Activated CD8-positive, alpha-beta memory T cell treated with anti-CD3 and anti-CD28 coated beads, Interleukin-2, amount 50 U/mL, for 1 hour (primary cell): ENCODE measurements at regions not wholly inside any gene's neighbourhood (a gene's known extent, or its start where the extent isn't known, plus 50 kb on each side); places are given as distances from the start of the nearest gene placed in this dataset.
A peak's percentile ranks its signal among the peaks of the same experiment; 100 is the strongest.
"Not testable (repeated sequence)": the region's sequence is repeated elsewhere in the genome, so short reads cannot be mapped to it uniquely, and the experiment has no call there.

Experiments
- DNase-seq: peaks from one replicate; pipeline ENCODE4 v3.0.0-alpha.2; 2020; ENCODE audit errors: extremely low read depth

- DNase-seq: not testable (repeated sequence)
Observed at GRCh38 chrX:124181515-124181914, 150.9 kb upstream of the TEX13D start.

DNA sequence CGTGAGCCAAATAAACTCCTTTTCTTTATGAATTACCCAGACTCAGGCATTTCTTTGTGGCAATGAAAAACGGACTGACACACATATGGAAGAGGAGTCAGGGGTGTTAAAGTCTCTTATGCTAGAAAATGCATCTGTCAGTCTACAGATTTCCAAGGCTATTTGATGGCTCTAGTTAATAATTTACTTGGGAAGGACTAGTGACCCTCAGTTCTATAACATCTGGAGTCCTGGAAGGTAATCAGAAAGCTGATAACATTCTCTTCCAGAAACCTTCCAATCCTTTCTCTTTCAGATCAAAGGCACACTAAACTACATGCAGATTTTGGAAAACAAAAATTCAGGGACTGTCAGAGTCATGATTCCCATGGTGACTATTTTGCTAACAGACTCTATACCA lies 142.0 kb upstream of the TEX13D start:
- no peak for DNase-seq

DNA sequence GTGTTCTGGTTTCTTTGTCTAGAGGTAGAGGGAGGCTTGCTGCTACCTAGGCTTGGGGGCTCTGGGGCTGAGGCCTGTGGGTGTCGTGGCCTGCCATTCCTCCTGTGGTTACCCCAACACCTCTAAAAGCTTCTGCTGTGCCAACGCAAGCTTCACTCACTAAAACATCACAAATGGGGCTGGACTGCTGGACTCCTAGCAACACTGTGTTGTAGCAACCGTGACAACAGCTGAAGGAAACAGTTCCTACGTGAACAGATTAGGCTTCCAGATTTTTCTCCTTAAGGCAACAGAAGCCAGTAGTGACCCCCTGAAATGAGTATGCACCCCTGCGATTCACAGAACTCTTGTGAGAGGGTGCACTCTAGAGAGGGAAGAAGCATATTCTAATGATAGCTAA lies 138.3 kb upstream of the TEX13D start:
- DNase-seq: no peak

DNA sequence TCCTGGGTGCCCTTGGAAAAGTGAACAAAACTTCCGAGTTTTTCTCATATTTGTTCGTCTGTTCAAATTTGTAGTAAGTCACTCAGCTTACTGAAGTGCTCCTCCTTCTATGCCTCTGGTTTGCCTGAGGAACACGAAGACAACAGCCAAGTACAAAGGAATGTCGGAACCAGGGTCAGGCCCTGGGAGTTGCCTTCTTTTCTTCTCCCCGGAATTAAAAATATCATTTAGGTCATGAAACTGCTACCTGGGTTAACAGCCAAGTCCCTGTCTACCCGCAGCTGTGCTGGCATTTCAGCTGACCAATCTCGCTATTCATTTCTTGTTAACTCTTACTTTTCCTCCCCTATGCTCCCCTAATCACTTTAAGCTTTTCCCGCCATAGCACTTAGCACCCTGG lies 137.6 kb upstream of the TEX13D start:
- DNase-seq: no peak

DNA sequence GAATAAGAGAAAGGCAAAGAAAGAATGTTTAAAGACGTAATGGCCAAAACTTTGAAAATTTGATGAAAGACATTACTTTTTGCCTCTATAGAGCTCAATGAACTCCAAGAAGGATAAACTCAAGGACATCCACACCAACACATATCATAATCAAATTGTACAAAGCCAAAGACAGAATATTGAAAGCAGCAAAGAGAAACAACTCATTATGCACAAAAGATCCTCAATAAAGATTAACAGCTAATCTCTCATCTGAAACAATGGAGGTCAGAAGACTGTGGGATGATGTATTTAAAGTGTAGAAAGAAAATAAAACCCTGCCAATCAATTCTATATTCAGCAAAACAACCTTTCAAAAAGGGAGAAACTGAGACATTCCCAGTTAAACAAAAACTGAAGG lies 129.1 kb upstream of the TEX13D start:
- DNase-seq: no peak

DNA sequence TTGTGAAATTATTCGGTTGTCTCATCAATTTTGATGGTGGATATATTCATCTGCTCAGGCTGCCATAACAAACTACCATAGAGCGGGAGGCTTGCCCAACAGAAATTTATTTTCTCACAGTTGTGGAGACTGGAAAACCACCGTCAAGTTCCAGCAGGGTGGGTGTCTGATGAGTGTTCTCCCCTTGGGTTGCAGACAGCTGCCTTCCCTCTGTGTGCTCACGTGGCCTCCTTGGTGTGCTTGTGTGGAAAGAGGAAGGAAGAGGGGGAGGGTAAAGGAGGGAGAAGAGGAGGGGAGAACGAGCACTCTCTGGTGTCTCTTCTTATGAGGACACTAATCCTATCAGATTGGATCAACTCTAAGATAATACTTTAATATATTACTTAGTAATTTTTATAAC lies 123.8 kb upstream of the TEX13D start:
- DNase-seq: no peak

GRCh38 chrX:124209792-124210576 lies 122.5 kb upstream of the TEX13D start:
- DNase-seq: no peak

GRCh38 chrX:124211312-124211942 lies 121.0 kb upstream of the TEX13D start:
- no peak for DNase-seq

GRCh38 chrX:124212622-124213021 lies 119.8 kb upstream of the TEX13D start:
- no peak for DNase-seq

- DNase-seq: no peak
Observed at GRCh38 chrX:124215786-124216185, 116.7 kb upstream of the TEX13D start.

- DNase-seq: no peak
Observed at GRCh38 chrX:124216396-124217115, 115.9 kb upstream of the TEX13D start.

GRCh38 chrX:124217304-124218251 lies 114.9 kb upstream of the TEX13D start:
- peak; percentile 32 for DNase-seq

GRCh38 chrX:124223524-124223923 lies 108.9 kb upstream of the TEX13D start:
- DNase-seq: no peak

GRCh38 chrX:124224528-124224927 lies 107.9 kb upstream of the TEX13D start:
- DNase-seq: no peak

DNA sequence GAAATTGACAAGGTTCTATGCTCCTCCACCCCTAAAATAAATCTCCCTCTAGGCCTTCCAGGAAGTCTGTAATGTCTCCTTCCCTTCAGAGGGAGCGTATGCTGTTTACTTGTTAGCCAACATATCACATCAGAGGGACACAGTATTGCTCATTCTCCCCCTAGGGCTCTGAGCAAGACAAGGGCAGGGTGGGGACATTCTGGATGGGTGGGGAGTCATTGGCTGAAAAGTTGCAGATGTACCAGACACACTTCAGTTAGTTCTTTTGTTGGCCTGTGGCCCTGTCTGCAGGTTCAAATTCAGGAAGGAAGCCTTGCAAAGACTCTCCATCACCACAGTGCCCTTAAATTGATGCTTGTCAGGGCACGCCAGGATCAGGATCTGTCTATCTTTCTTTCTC lies 106.3 kb upstream of the TEX13D start:
- no peak for DNase-seq

DNA sequence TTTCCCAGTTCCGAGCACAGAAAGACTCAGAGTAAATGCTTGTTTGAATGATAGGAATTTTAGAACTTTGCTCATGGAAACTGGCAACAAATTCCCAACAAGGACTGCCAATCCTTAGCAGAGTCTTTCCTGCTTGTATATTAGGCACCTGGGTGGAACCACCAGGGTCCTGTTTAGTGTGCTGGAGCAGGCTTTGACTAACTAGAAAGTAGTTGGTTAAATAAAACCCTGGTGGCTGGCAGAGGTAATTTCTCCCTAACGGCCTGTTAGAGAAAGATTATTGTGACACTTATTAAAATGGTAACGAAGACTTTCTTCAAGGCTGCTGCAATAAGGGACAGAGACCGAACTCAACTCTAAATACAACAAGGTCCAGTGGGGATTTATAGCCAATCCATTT lies 103.6 kb upstream of the TEX13D start:
- no peak for DNase-seq

DNA sequence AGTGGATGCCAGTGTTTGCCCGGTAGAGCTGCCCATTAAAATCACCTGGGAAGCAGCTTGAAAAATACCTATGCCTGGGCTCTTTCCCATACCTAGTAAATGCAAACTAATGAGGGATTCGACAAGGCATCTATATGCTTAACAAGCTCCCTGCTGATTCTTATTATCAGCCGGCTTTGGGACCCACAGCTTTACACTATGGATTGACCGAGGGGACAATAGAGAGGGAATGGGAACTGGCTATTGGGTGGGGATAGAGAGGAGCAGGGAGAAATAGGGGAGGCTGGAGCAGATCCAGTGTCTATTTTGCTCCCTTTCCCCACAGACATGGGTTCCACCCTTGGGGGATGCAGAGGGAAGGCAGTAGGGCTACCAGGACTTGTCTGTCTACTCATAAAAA lies 103.1 kb upstream of the TEX13D start:
- no peak for DNase-seq

GRCh38 chrX:124230655-124231450 lies 101.6 kb upstream of the TEX13D start:
- no peak for DNase-seq

DNA sequence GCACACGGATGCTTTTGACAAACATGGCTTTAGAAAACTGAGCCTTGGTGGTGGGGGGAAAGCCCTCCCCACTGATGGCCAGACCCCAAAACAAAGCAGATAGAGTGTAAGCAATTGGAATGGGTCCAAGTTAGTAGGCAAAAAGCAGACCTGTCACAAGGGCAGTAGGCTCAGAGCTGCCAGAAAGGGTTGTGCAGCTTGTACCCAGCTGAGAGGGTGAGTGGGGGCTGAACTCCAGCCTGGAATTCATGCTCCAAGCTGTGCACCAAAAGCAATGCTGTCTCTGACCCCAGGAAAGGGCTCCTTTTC lies 101.1 kb upstream of the TEX13D start:
- DNase-seq: no peak

- DNase-seq: no peak
Observed at GRCh38 chrX:124232523-124233201, 99.8 kb upstream of the TEX13D start.

DNA sequence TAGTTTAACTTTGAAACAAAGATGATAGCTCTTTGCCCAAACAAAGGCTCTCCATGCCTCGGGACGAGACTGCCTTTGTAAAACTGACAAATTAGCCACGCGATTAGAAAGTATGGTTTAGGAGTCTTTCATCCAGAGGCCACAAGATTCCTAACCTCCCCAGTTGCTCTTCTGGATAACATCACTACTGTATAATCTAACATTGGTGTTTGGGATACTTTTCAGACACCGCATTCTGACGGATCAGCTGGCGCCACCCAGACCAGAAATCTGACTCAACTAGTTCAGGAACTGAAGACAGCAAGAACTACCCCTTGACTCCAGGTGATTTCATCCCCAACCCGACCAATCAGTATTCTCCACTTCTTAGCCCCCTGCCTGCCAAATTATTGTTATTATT lies 98.1 kb upstream of the TEX13D start:
- no peak for DNase-seq
